Neural crest cell (in vitro differentiated cells): ENCODE measurements at regions not wholly inside any gene's neighbourhood (a gene's known extent, or its start where the extent isn't known, plus 50 kb on each side); places are given as distances from the start of the nearest gene placed in this dataset.

Source experiments
- DNase-seq: peaks from one replicate; pipeline ENCODE4 v3.0.0; 2021; ENCODE audit warnings: low read depth, mixed read lengths, low spot score
- H3K27ac Mint-ChIP-seq: one replicate; pipeline ENCODE4 v1.8.0; 2021; ENCODE audit warnings: mild to moderate bottlenecking, mixed read lengths; ENCODE audit not compliant: unreplicated experiment
- H3K27me3 Mint-ChIP-seq: 2 replicates; pipeline ENCODE4 v1.8.0; 2021; ENCODE audit warnings: low read depth, mild to moderate bottlenecking, mixed read lengths
- H3K36me3 Mint-ChIP-seq: 2 replicates; pipeline ENCODE4 v1.8.0; 2021; ENCODE audit warnings: low read depth, mild to moderate bottlenecking, mixed read lengths
- H3K4me1 Mint-ChIP-seq: 2 replicates; pipeline ENCODE4 v1.8.0; 2021; ENCODE audit warnings: mixed read lengths
- H3K4me3 Mint-ChIP-seq: one replicate; pipeline ENCODE4 v1.8.0; 2021; ENCODE audit warnings: mild to moderate bottlenecking, mixed read lengths
- H3K9me3 Mint-ChIP-seq: 2 replicates; pipeline ENCODE4 v1.8.0; 2021; ENCODE audit warnings: mixed read lengths
- TF ChIP-seq, protein P1 (sequence below): fragments of 200-600 bp; sonication (generic); conservative IDR thresholded peaks from 2 replicates; pipeline ENCODE4 v1.5.0; 2021; ENCODE audit warnings: antibody characterized with exemption, mild to moderate bottlenecking

DNA sequence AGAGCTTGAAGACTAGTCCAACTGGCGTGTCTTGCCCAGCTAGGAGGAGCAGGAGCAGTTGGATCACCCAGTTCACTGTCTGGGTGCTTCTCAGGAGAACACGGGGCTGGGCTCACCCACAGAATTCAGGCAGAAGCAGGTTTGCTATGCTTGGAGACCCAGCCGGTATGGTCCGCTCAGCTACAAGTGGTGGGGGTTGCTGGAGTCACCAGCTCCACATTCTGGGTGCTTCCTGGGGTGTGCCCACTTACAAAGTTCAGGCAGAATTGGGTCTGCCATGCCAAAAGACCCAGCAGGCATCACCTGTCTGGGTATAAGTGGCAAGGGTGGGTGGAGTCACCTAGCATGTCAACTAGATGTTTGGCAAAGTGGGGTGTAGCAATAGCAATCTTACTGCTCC, 1061.8 kb downstream of the PCDH19 start:
- DNase-seq: no peak
- H3K27me3 Mint-ChIP-seq: no peaks in the 10 kb centered on the region
- peaks cover 22% of the 10 kb centered on the region for H3K9me3 Mint-ChIP-seq
- no peak overlapping the region for H3K4me3 Mint-ChIP-seq
- peaks cover 5% of the 10 kb centered on the region for H3K36me3 Mint-ChIP-seq
- TF ChIP-seq, protein P1, sequence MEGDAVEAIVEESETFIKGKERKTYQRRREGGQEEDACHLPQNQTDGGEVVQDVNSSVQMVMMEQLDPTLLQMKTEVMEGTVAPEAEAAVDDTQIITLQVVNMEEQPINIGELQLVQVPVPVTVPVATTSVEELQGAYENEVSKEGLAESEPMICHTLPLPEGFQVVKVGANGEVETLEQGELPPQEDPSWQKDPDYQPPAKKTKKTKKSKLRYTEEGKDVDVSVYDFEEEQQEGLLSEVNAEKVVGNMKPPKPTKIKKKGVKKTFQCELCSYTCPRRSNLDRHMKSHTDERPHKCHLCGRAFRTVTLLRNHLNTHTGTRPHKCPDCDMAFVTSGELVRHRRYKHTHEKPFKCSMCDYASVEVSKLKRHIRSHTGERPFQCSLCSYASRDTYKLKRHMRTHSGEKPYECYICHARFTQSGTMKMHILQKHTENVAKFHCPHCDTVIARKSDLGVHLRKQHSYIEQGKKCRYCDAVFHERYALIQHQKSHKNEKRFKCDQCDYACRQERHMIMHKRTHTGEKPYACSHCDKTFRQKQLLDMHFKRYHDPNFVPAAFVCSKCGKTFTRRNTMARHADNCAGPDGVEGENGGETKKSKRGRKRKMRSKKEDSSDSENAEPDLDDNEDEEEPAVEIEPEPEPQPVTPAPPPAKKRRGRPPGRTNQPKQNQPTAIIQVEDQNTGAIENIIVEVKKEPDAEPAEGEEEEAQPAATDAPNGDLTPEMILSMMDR: no peak
- no peaks in the 10 kb centered on the region for H3K4me1 Mint-ChIP-seq
- no peak overlapping the region for H3K27ac Mint-ChIP-seq

DNA sequence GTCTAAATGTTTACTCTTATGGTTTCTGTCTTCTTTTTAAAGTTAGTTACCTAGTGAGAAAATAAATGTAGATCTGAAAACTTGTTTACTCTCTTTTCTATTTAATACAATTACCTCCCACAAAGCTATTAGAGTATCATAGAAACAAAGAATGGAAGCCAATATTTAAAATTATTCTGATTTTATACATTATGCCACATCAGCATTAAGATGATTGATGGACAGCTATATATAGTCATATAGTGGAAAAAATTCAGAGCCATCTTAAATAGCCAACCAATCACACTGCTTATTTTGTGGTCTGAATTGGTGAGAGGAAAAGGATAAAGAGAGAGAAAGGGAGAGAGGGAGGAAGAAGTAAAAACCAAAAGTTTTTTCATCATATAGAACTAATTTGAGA, 1101.8 kb downstream of the PCDH19 start:
- H3K27me3 Mint-ChIP-seq: no peaks in the 10 kb centered on the region
- TF ChIP-seq, protein P1: no peak
- H3K4me1 Mint-ChIP-seq: peaks cover 9% of the 10 kb centered on the region
- DNase-seq: no peak
- H3K9me3 Mint-ChIP-seq: no peaks in the 10 kb centered on the region
- no peak overlapping the region for H3K27ac Mint-ChIP-seq
- H3K36me3 Mint-ChIP-seq: no peaks in the 10 kb centered on the region
- no peak overlapping the region for H3K4me3 Mint-ChIP-seq

- TF ChIP-seq, protein P1: no peak
- Mint-ChIP-seq H3K4me3 (no peak overlapping the region), H3K27me3 (no peaks in the 10 kb centered on the region), H3K36me3 (no peaks in the 10 kb centered on the region), H3K9me3 (no peaks in the 10 kb centered on the region), H3K27ac (no peak overlapping the region), H3K4me1 (peaks cover 9% of the 10 kb centered on the region)
- no peak for DNase-seq
Observed at GRCh38 chrX:99305573-99305972, 1104.5 kb downstream of the PCDH19 start.

DNA sequence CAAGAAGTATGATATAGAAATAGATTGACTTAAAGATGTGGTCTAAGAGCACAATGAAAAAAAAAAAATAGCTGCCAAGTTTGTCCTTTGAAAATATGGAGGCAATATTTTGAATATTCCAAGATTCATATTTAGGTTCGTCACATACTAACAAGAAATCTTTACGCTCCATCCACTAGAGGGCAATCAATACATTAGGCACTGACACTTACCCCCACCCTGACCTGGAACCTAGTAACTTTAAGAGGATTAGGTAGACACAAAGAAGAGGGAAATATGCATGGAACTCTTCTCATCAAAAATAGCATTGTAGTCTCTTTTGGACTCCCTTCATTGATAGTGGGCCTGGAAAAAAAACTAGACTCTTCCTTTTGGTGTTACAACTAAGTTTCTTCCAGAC, 1108.1 kb downstream of the PCDH19 start:
- H3K27ac Mint-ChIP-seq: no peak overlapping the region
- no peak for DNase-seq
- TF ChIP-seq, protein P1: peak; percentile 67
- peaks cover 5% of the 10 kb centered on the region for H3K4me1 Mint-ChIP-seq
- no peaks in the 10 kb centered on the region for H3K9me3 Mint-ChIP-seq
- H3K36me3 Mint-ChIP-seq: no peaks in the 10 kb centered on the region
- no peak overlapping the region for H3K4me3 Mint-ChIP-seq
- H3K27me3 Mint-ChIP-seq: peaks cover 3% of the 10 kb centered on the region

- H3K27me3 Mint-ChIP-seq: no peaks in the 10 kb centered on the region
- no peak for DNase-seq
- H3K4me3 Mint-ChIP-seq: no peak overlapping the region
- TF ChIP-seq, protein P1: no peak
- H3K27ac Mint-ChIP-seq: no peak overlapping the region
- H3K4me1 Mint-ChIP-seq: no peaks in the 10 kb centered on the region
- peaks cover 9% of the 10 kb centered on the region for H3K36me3 Mint-ChIP-seq
- peaks cover 21% of the 10 kb centered on the region for H3K9me3 Mint-ChIP-seq
Observed at GRCh38 chrX:99271641-99272040, 1138.4 kb downstream of the PCDH19 start.

GRCh38 chrX:99266255-99266654, 1143.8 kb downstream of the PCDH19 start:
- Mint-ChIP-seq H3K27ac (no peak overlapping the region), H3K27me3 (no peaks in the 10 kb centered on the region), H3K9me3 (peaks cover 20% of the 10 kb centered on the region), H3K4me3 (no peak overlapping the region), H3K4me1 (no peaks in the 10 kb centered on the region), H3K36me3 (peaks cover 10% of the 10 kb centered on the region)
- TF ChIP-seq, protein P1: no peak
- DNase-seq: no peak
